Mammary epithelial cell (primary cell): ENCODE measurements at regions not wholly inside any gene's neighbourhood (a gene's known extent, or its start where the extent isn't known, plus 50 kb on each side); places are given as distances from the start of the nearest gene placed in this dataset.

Experiments used
- EZH2 ChIP-seq: IDR thresholded peaks from 2 replicates; pipeline ENCODE4 v1.6.1; 2012; ENCODE audit warnings: low read length, inconsistent platforms, borderline replicate concordance
- TF ChIP-seq, protein P1 (sequence below), 2 donors: IDR thresholded peaks in 1 of 2; conservative IDR thresholded peaks in 1 of 2; 2 replicates each; pipeline ENCODE4 v1.5.1; 2011 to 2012; ENCODE audit warnings: inconsistent platforms in 2 of 2, low read length in 2 of 2, mild to moderate bottlenecking in 2 of 2, control low read depth in 1 of 2, low read depth in 1 of 2; ENCODE audit not compliant: insufficient read depth in 1 of 2; ENCODE audit errors: extremely low read depth in 1 of 2

DNA sequence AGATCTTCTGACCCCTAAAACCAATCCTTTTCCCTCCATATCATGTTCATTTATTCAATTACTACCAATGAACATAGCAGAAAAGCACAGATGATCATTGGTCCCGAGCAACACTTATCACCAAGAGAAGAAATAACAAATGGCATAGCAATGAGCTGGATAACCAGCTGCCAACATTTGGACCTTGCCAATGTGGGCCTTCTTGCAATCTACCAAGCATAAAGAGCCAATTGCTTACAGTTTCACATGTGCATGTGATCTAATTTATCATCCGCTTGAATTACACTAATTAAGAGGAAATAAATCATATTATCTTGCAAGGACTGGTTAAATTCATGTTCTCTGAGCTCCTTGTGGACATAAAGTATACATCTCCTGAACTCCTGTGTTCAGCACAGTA is 134.8 kb upstream of the HMGA2 start:
- no peak for TF ChIP-seq EZH2
- TF ChIP-seq, protein P1, sequence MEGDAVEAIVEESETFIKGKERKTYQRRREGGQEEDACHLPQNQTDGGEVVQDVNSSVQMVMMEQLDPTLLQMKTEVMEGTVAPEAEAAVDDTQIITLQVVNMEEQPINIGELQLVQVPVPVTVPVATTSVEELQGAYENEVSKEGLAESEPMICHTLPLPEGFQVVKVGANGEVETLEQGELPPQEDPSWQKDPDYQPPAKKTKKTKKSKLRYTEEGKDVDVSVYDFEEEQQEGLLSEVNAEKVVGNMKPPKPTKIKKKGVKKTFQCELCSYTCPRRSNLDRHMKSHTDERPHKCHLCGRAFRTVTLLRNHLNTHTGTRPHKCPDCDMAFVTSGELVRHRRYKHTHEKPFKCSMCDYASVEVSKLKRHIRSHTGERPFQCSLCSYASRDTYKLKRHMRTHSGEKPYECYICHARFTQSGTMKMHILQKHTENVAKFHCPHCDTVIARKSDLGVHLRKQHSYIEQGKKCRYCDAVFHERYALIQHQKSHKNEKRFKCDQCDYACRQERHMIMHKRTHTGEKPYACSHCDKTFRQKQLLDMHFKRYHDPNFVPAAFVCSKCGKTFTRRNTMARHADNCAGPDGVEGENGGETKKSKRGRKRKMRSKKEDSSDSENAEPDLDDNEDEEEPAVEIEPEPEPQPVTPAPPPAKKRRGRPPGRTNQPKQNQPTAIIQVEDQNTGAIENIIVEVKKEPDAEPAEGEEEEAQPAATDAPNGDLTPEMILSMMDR (conservative IDR thresholded peaks at IDR 0.05 in 1 of 2, IDR thresholded peaks at IDR 0.05 in 1 of 2; ENCODE audit: extremely low read depth in 1 of 2, insufficient read depth in 1 of 2, low read depth in 1 of 2, low read length in 2 of 2), result no peak
